HepG2 (cell line): ENCODE measurements at regions not wholly inside any gene's neighbourhood (a gene's known extent, or its start where the extent isn't known, plus 50 kb on each side); places are given as distances from the start of the nearest gene placed in this dataset.

ENCODE experiments used
- ATAC-seq: fragments of 200-7000 bp; cut with Tn5 transposase; 3 replicates; pipeline ENCODE4 v1.9.1; 2020; ENCODE audit warnings: mild to moderate bottlenecking, moderate library complexity
- BruUV-seq: library from RNA; stranded (reverse); fragments of 400-500 nt; replicated peaks from 2 replicates; lab custom pipeline; 2021; lab: Mats Ljungman, UMichigan
- CTCF ChIA-PET: fragments of 300-600 bp; formaldehyde crosslinking; extraction: SDS; loops from one replicate; lab custom pipeline; 2021; ENCODE audit warnings: low total read pairs, inconsistent platforms, low intra/inter-chr PET ratio; lab: Yijun Ruan, JAX
- POLR2A ChIA-PET: fragments of 350-600 bp; sonication (Branson Sonifier 250); formaldehyde crosslinking; loops from one replicate; lab custom pipeline; 2020; ENCODE audit warnings: antibody characterized with exemption, inconsistent platforms; lab: Yijun Ruan, JAX
- DNase-seq: peaks from one replicate; pipeline ENCODE4 v3.0.0-alpha.2; 2015; ENCODE audit warnings: low spot score
- FAIRE-seq: peaks from 3 replicates; lab custom pipeline; 2011; peaks lifted over from hg19 to GRCh38; lab: Jason Lieb, UNC
- H2AFZ ChIP-seq: one replicate; pipeline ENCODE4 v1.6.1; 2011; ENCODE audit warnings: low read length, inconsistent platforms
- H3K27ac ChIP-seq: fragments of 300-600 bp; 3 replicates; pipeline ENCODE4 v1.8.0; 2011; ENCODE audit warnings: mixed run types, mild to moderate bottlenecking, mixed read lengths, low read length, inconsistent platforms; ENCODE audit not compliant: insufficient read depth; ENCODE audit errors: extremely low read length
- H3K27me3 ChIP-seq, 2 experiments: fragments of 200-600 bp in 1 of 2; 2 replicates in 1 of 2; 3 replicates in 1 of 2; pipeline versions ENCODE4 v1.6.0 to v1.8.0; 2011; ENCODE audit warnings: low read length in 2 of 2, mild to moderate bottlenecking in 2 of 2, moderate library complexity in 2 of 2, inconsistent platforms in 1 of 2; ENCODE audit not compliant: insufficient read depth in 2 of 2, control insufficient read depth in 1 of 2
- H3K36me3 ChIP-seq, 2 experiments: fragments of 200-600 bp in 1 of 2; replicated peaks in 1 of 2; 2 replicates in 1 of 2; 3 replicates in 1 of 2; pipeline versions ENCODE4 v1.5.1 to v1.8.0; 2011; ENCODE audit warnings: low read length in 2 of 2, inconsistent platforms in 1 of 2; ENCODE audit not compliant: insufficient read depth in 2 of 2, control insufficient read depth in 1 of 2
- H3K4me1 ChIP-seq: 2 replicates; pipeline ENCODE4 v1.5.1; 2012; ENCODE audit warnings: low read length, inconsistent platforms; ENCODE audit not compliant: insufficient read depth
- H3K4me2 ChIP-seq: 2 replicates; pipeline ENCODE4 v1.6.0; 2011; ENCODE audit warnings: low read depth, low read length, inconsistent platforms
- H3K4me3 ChIP-seq, 3 experiments: fragments of 200-600 bp in 1 of 3; sonication (generic), shearing (Covaris generic) in 1 of 3; replicated peaks in 1 of 3; 2 replicates each; pipeline ENCODE4 v1.5.1; 2011 to 2016; ENCODE audit warnings: low read length in 3 of 3, inconsistent platforms in 2 of 3, low read depth in 2 of 3, mild to moderate bottlenecking in 2 of 3, control low read depth in 1 of 3, mixed read lengths in 1 of 3; ENCODE audit not compliant: insufficient read depth in 1 of 3
- H3K79me2 ChIP-seq: one replicate; pipeline ENCODE4 v1.6.1; 2011; ENCODE audit warnings: low read length, inconsistent platforms; ENCODE audit not compliant: insufficient read depth
- H3K9ac ChIP-seq: 2 replicates; pipeline ENCODE4 v1.6.0; 2011; ENCODE audit warnings: mild to moderate bottlenecking, low read depth, low read length, inconsistent platforms; ENCODE audit not compliant: insufficient read depth
- H3K9me3 ChIP-seq: 2 replicates; pipeline ENCODE4 v1.5.1; 2012; ENCODE audit warnings: mild to moderate bottlenecking, low read length
- H4K20me1 ChIP-seq: 2 replicates; pipeline ENCODE4 v1.6.0; 2011; ENCODE audit warnings: inconsistent platforms, mild to moderate bottlenecking, low read length, moderate library complexity; ENCODE audit not compliant: insufficient read depth
- CEBPB ChIP-seq: IDR thresholded peaks from 2 replicates; pipeline ENCODE4 v1.6.1; 2011; ENCODE audit warnings: low read depth, low read length, improper control_type of control experiment, borderline replicate concordance
- ZNF367 ChIP-seq: sonication (generic); formaldehyde crosslinking; IDR thresholded peaks from 2 replicates; pipeline ENCODE4 v1.4.0; 2020; ENCODE audit warnings: missing genetic modification reagents, borderline replicate concordance
- ZNF552 ChIP-seq: sonication (generic); formaldehyde crosslinking; IDR thresholded peaks from 2 replicates; pipeline ENCODE4 v1.9.0; 2022; ENCODE audit warnings: missing genetic modification reagents, mild to moderate bottlenecking, borderline replicate concordance
- WGBS: methylation state at CpG from one replicate; pipeline ENCODE4 v1.1.6; 2017; ENCODE audit warnings: low lambda C conversion rate; 5-methylcytosine and 5-hydroxymethylcytosine counted together
- in situ Hi-C: cut with HindIII; loops from 2 replicates; pipeline ENCODE4 v1.10.0; 2017; ENCODE audit warnings: low pct_unique_long_range_greater_than_20kb; ENCODE audit not compliant: extremely low pct_ligation_motif_present
- intact Hi-C: fragments of 100-400 bp; cut with micrococcal nuclease; formaldehyde crosslinking; loops from one replicate; pipeline ENCODE4 v1.10.0; 2022; ENCODE audit not compliant: unreplicated experiment

DNA sequence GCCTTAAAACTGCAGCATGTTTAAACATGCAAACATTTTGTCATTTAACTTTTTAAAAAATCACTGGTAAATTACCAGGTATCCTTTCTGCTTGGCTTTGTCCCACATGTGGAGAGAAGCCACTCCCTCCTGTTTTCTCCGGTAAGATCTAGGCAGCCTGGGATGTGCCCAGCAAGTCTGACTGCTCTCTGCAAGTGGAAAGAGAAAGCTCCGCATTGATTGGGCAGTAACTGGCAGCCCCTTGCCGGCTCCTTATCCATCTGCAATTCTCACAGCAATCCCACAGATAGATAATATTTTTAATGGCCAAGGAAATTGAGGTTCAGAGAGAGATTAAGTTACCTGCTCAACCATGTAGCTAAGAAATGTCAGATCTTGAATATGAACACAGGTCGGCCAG is 136.1 kb downstream of the TMEM200C start:
- no peak for FAIRE-seq
- no TSS peak for BruUV-seq

DNA sequence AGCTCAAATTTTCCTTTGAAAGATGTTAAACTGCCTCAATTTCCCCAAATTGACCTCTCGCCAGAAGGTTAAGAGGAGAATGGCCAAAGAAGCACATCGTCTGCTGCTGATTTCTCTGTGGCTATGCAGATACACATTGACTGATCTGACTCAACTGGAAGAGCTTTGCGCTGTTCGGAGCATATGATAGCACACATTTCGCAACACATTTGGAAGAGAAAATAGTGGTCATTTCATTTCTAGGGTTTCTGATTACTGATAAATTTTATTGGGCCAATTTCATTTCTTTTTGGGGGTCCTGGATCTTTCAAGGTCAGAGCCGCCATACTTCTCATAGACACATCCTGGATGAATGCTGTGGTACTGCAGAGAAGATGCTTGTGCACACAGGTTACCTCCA is 138.5 kb downstream of the TMEM200C start:
- Histone ChIP-seq H3K79me2 (no peaks in the 10 kb centered on the region), H3K9me3 (no peaks in the 10 kb centered on the region), H3K9ac (no peak overlapping the region), H3K36me3 (no peaks in the 10 kb centered on the region), H3K27ac (no peak overlapping the region), H3K4me1 (no peaks in the 10 kb centered on the region), H3K4me3 (no peak overlapping the region), H2AFZ (no peak overlapping the region), H3K27me3 (peaks cover 0 to 18% of the 10 kb centered on the region in 2 experiments; a peak in 1 of 5 replicates), H4K20me1 (no peaks in the 10 kb centered on the region), H3K4me2 (no peak overlapping the region)
- intact Hi-C loops (no loop called here), in situ Hi-C loops (no loop called here)
- WGBS = 50% methylated on average over 6 of the region's 6 CpGs
- DNase-seq (no peak), ATAC-seq (no peak), FAIRE-seq (no peak)
- POLR2A ChIA-PET = no interaction called here
- peak; percentile 44; the same call in 1 of the 2 replicates for TF ChIP-seq CEBPB
- TF ChIP-seq ZNF552 (CRISPR knock-in tag) = no peak
- BruUV-seq = no TSS peak
- CTCF ChIA-PET = no interaction called here

More for the DNA sequence above, 136.1 kb downstream of the TMEM200C start:
- no peak for DNase-seq
- ChIA-PET POLR2A (no interaction called here), CTCF (no interaction called here)
- no peaks in the 10 kb centered on the region for H3K36me3 ChIP-seq
- TF ChIP-seq ZNF367 (CRISPR knock-in tag) = no peak
- in situ Hi-C loops (no loop called here), intact Hi-C loops (no loop called here)
- no peak overlapping the region for H3K27ac ChIP-seq
- no peak overlapping the region for H3K9ac ChIP-seq
- H3K27me3 ChIP-seq = peaks cover 0 to 26% of the 10 kb centered on the region in 2 experiments; a peak in 1 of 5 replicates
- H4K20me1 ChIP-seq = no peaks in the 10 kb centered on the region
- no peaks in the 10 kb centered on the region for H3K79me2 ChIP-seq
- no peak overlapping the region for H2AFZ ChIP-seq
- no peak for ATAC-seq
- no peaks in the 10 kb centered on the region for H3K9me3 ChIP-seq
- H3K4me1 ChIP-seq = no peaks in the 10 kb centered on the region
- 0% methylated on average over 4 of the region's 4 CpGs for WGBS
- H3K4me2 ChIP-seq = no peak overlapping the region
- no peak overlapping the region for H3K4me3 ChIP-seq
